ENCODE measurements at regions not wholly inside any gene's neighbourhood (a gene's known extent, or its start where the extent isn't known, plus 50 kb on each side); places are given as distances from the start of the nearest gene placed in this dataset.

GRCh38 chr13:68645814-68646213 is 1415.7 kb upstream of the PCDH9 start:
- H3K27ac ChIP-seq, result no peak overlapping the region
- no peak overlapping the region for H3K4me3 ChIP-seq
- no peaks in the 10 kb centered on the region for H3K27me3 ChIP-seq (replicated peaks; ENCODE audit: insufficient read depth)
- H3K36me3 ChIP-seq, result no peaks in the 10 kb centered on the region
- H3K4me1 ChIP-seq (ENCODE audit: control insufficient read depth in 1 of 2, low read depth in 2 of 2), result no peaks in the 10 kb centered on the region
- no peak for ATAC-seq (ENCODE audit: insufficient number of reproducible peaks, low FRiP score, low read depth)
- H3K9me3 ChIP-seq, result no peaks in the 10 kb centered on the region
- no peak for DNase-seq (ENCODE audit: low spot score)
- TF ChIP-seq CTCF (IDR thresholded peaks at IDR 0.05), result no peak

- no peaks in the 10 kb centered on the region for H3K4me1 ChIP-seq (ENCODE audit: control insufficient read depth in 1 of 2, low read depth in 2 of 2)
- no peak for DNase-seq (ENCODE audit: low spot score)
- H3K9me3 ChIP-seq, result no peaks in the 10 kb centered on the region
- H3K4me3 ChIP-seq, result no peak overlapping the region
- TF ChIP-seq CTCF (IDR thresholded peaks at IDR 0.05), result no peak
- no peak overlapping the region for H3K27ac ChIP-seq
- ATAC-seq (ENCODE audit: insufficient number of reproducible peaks, low FRiP score, low read depth), result no peak
- no peaks in the 10 kb centered on the region for H3K27me3 ChIP-seq (replicated peaks; ENCODE audit: insufficient read depth)
- no peaks in the 10 kb centered on the region for H3K36me3 ChIP-seq
Measured at GRCh38 chr13:68644611-68645010, 1414.5 kb upstream of the PCDH9 start.

GRCh38 chr13:68636784-68637183 is 1406.6 kb upstream of the PCDH9 start:
- no peaks in the 10 kb centered on the region for H3K27me3 ChIP-seq (replicated peaks; ENCODE audit: insufficient read depth)
- no peak for TF ChIP-seq CTCF (IDR thresholded peaks at IDR 0.05)
- H3K27ac ChIP-seq, result no peak overlapping the region
- H3K4me1 ChIP-seq (ENCODE audit: control insufficient read depth in 1 of 2, low read depth in 2 of 2), result no peaks in the 10 kb centered on the region
- H3K4me3 ChIP-seq, result no peak overlapping the region
- ATAC-seq (ENCODE audit: insufficient number of reproducible peaks, low FRiP score, low read depth) (no peak), DNase-seq (ENCODE audit: low spot score) (no peak)
- H3K36me3 ChIP-seq, result no peaks in the 10 kb centered on the region
- no peaks in the 10 kb centered on the region for H3K9me3 ChIP-seq

- ATAC-seq (ENCODE audit: insufficient number of reproducible peaks, low FRiP score, low read depth) (no peak), DNase-seq (ENCODE audit: low spot score) (no peak)
- Histone ChIP-seq H3K27ac (no peak overlapping the region), H3K36me3 (no peaks in the 10 kb centered on the region), H3K4me3 (no peak overlapping the region), H3K27me3 (replicated peaks; ENCODE audit: insufficient read depth) (no peaks in the 10 kb centered on the region), H3K9me3 (no peaks in the 10 kb centered on the region), H3K4me1 (ENCODE audit: control insufficient read depth in 1 of 2, low read depth in 2 of 2) (no peaks in the 10 kb centered on the region)
- no peak for TF ChIP-seq CTCF (IDR thresholded peaks at IDR 0.05)
Measured at GRCh38 chr13:68628994-68629393, 1398.9 kb upstream of the PCDH9 start.

- DNase-seq (ENCODE audit: low spot score) (no peak), ATAC-seq (ENCODE audit: insufficient number of reproducible peaks, low FRiP score, low read depth) (no peak)
- Histone ChIP-seq H3K9me3 (no peaks in the 10 kb centered on the region), H3K36me3 (no peaks in the 10 kb centered on the region), H3K27me3 (replicated peaks; ENCODE audit: insufficient read depth) (no peaks in the 10 kb centered on the region), H3K4me1 (ENCODE audit: control insufficient read depth in 1 of 2, low read depth in 2 of 2) (no peaks in the 10 kb centered on the region), H3K27ac (no peak overlapping the region), H3K4me3 (no peak overlapping the region)
- TF ChIP-seq CTCF (IDR thresholded peaks at IDR 0.05), result no peak
Measured at GRCh38 chr13:68627379-68627778, 1397.2 kb upstream of the PCDH9 start.
